H1 (cell line): ENCODE measurements at regions not wholly inside any gene's neighbourhood (a gene's known extent, or its start where the extent isn't known, plus 50 kb on each side); places are given as distances from the start of the nearest gene placed in this dataset.

Experiments
- CTCF ChIA-PET: fragments of 300-600 bp; sonication (Branson Sonifier 250); formaldehyde crosslinking; loops from one replicate; lab custom pipeline; 2021; ENCODE audit not compliant: partially characterized antibody; lab: Charles Lee
- POLR2A ChIA-PET: fragments of 300-600 bp; sonication (Branson Sonifier 250); formaldehyde crosslinking; loops from one replicate; lab custom pipeline; 2021; ENCODE audit warnings: inconsistent platforms; ENCODE audit not compliant: partially characterized antibody; lab: Charles Lee
- DNase-seq, 2 experiments: peaks; one replicate each; pipeline versions ENCODE4 v3.0.0 to v3.0.0-alpha.2; 2010 to 2022; ENCODE audit warnings: low spot score in 2 of 2, low read depth in 1 of 2, mixed read lengths in 1 of 2
- FAIRE-seq: peaks from 2 replicates; lab custom pipeline; 2011; peaks lifted over from hg19 to GRCh38; lab: Jason Lieb, UNC
- H2AFZ ChIP-seq: 2 replicates; pipeline ENCODE4 v1.8.1; 2012; ENCODE audit warnings: low read length, inconsistent platforms
- H2AK5ac ChIP-seq: 2 replicates; pipeline ENCODE4 v1.6.1; 2013; ENCODE audit warnings: low read depth, low read length
- H2BK120ac ChIP-seq: replicated peaks from 2 replicates; pipeline ENCODE3; 2013; ENCODE audit warnings: low read depth, low read length, inconsistent platforms
- H2BK12ac ChIP-seq: 2 replicates; pipeline ENCODE4 v1.6.1; 2013; ENCODE audit warnings: low read depth, low read length
- H2BK15ac ChIP-seq: 2 replicates; pipeline ENCODE4 v1.6.1; 2013; ENCODE audit warnings: low read length
- H2BK20ac ChIP-seq: 2 replicates; pipeline ENCODE4 v1.6.1; 2013; ENCODE audit warnings: low read length
- H2BK5ac ChIP-seq: 2 replicates; pipeline ENCODE4 v1.6.1; 2013; ENCODE audit warnings: low read depth, low read length
- H3K14ac ChIP-seq: 2 replicates; pipeline ENCODE4 v1.6.1; 2013; ENCODE audit warnings: inconsistent platforms; ENCODE audit not compliant: insufficient read length
- H3K18ac ChIP-seq: 2 replicates; pipeline ENCODE4 v1.6.1; 2013; ENCODE audit warnings: low read length; ENCODE audit errors: extremely low read depth
- H3K23ac ChIP-seq: 2 replicates; pipeline ENCODE4 v1.6.1; 2013; ENCODE audit warnings: inconsistent platforms; ENCODE audit not compliant: insufficient read length
- H3K23me2 ChIP-seq: 2 replicates; pipeline ENCODE4 v1.6.1; 2013; ENCODE audit warnings: low read depth, low read length
- H3K27ac ChIP-seq: 2 replicates; pipeline ENCODE4 v1.6.1; 2011; ENCODE audit warnings: low read depth, low read length, inconsistent platforms
- H3K27me3 ChIP-seq, 4 experiments: replicated peaks in 1 of 4; 1 replicate in 1 of 4; 2 replicates in 3 of 4; pipeline versions ENCODE4 v1.6.1 to v1.8.1; 2011 to 2013; ENCODE audit warnings: low read length in 3 of 4, mild to moderate bottlenecking in 3 of 4, inconsistent platforms in 2 of 4, mixed read lengths in 2 of 4, moderate library complexity in 1 of 4; ENCODE audit not compliant: control insufficient read depth in 3 of 4, insufficient read depth in 3 of 4; ENCODE audit errors: extremely low read depth in 1 of 4
- H3K36me3 ChIP-seq, 4 experiments: 2 replicates each; pipeline versions ENCODE4 v1.6.1 to v1.8.1; 2011 to 2013; ENCODE audit warnings: mild to moderate bottlenecking in 4 of 4, low read length in 3 of 4, moderate library complexity in 2 of 4, control low read depth in 1 of 4, inconsistent platforms in 1 of 4; ENCODE audit not compliant: insufficient read depth in 4 of 4, control insufficient read depth in 2 of 4
- H3K4ac ChIP-seq: replicated peaks from 2 replicates; pipeline ENCODE3; 2013; ENCODE audit warnings: low read length, low read depth, mixed read lengths, inconsistent platforms; ENCODE audit not compliant: insufficient read length
- H3K4me1 ChIP-seq, 4 experiments: replicated peaks in 1 of 4; 1 replicate in 1 of 4; 2 replicates in 3 of 4; pipeline versions ENCODE4 v1.6.1 to v1.8.1; 2011 to 2013; ENCODE audit warnings: low read length in 3 of 4, inconsistent platforms in 2 of 4, mixed read lengths in 1 of 4; ENCODE audit not compliant: insufficient read depth in 4 of 4, control insufficient read depth in 3 of 4
- H3K4me2 ChIP-seq, 2 experiments: 2 replicates each; pipeline versions ENCODE4 v1.6.1 to v1.8.1; 2011 to 2013; ENCODE audit warnings: low read depth in 2 of 2, low read length in 2 of 2, control low read depth in 1 of 2, inconsistent platforms in 1 of 2, mild to moderate bottlenecking in 1 of 2; ENCODE audit not compliant: insufficient read depth in 1 of 2
- H3K4me3 ChIP-seq, 4 experiments: fragments of 200-600, 300-600 bp in 1 of 4; sonication (generic), shearing (Covaris generic), sonication (Bioruptor Twin) in 1 of 4; 2 replicates each; pipeline versions ENCODE4 v1.5.1 to v1.8.1; 2011 to 2016; ENCODE audit warnings: low read length in 4 of 4, low read depth in 3 of 4, control low read depth in 2 of 4, inconsistent platforms in 2 of 4, mild to moderate bottlenecking in 2 of 4, mixed read lengths in 1 of 4, moderate library complexity in 1 of 4; ENCODE audit not compliant: insufficient read depth in 2 of 4; ENCODE audit errors: extremely low read depth in 1 of 4
- H3K56ac ChIP-seq: replicated peaks from 2 replicates; pipeline ENCODE3; 2013; ENCODE audit warnings: low read depth, mild to moderate bottlenecking, mixed read lengths, low read length, inconsistent platforms; ENCODE audit not compliant: insufficient read length
- H3K79me1 ChIP-seq: 2 replicates; pipeline ENCODE4 v1.6.1; 2013; ENCODE audit warnings: low read depth, low read length, control low read depth
- H3K79me2 ChIP-seq, 2 experiments: 2 replicates each; pipeline versions ENCODE4 v1.6.1 to v1.8.1; 2012 to 2013; ENCODE audit warnings: low read length in 2 of 2, mild to moderate bottlenecking in 2 of 2, inconsistent platforms in 1 of 2; ENCODE audit not compliant: insufficient read depth in 2 of 2, control insufficient read depth in 1 of 2
- H3K9ac ChIP-seq, 4 experiments: replicated peaks in 1 of 4; 1 replicate in 1 of 4; 2 replicates in 3 of 4; pipeline versions ENCODE4 v1.6.1 to v1.8.1; 2011 to 2013; ENCODE audit warnings: low read depth in 3 of 4, low read length in 3 of 4, control low read depth in 2 of 4, mild to moderate bottlenecking in 2 of 4, moderate library complexity in 2 of 4, inconsistent platforms in 1 of 4; ENCODE audit errors: extremely low read depth in 1 of 4
- H3K9me3 ChIP-seq, 2 experiments: 2 replicates each; pipeline versions ENCODE4 v1.6.1 to v1.8.1; 2012 to 2013; ENCODE audit warnings: mild to moderate bottlenecking in 2 of 2, moderate library complexity in 2 of 2, control low read depth in 1 of 2, inconsistent platforms in 1 of 2, low read depth in 1 of 2, low read length in 1 of 2, mixed read lengths in 1 of 2; ENCODE audit not compliant: insufficient read depth in 2 of 2
- H4K20me1 ChIP-seq, 2 experiments: replicated peaks in 1 of 2; 2 replicates each; pipeline versions ENCODE3 to v1.8.1; 2011 to 2013; ENCODE audit warnings: inconsistent platforms in 2 of 2, low read length in 2 of 2, mild to moderate bottlenecking in 1 of 2; ENCODE audit not compliant: insufficient read depth in 2 of 2, control insufficient read depth in 1 of 2
- H4K5ac ChIP-seq: 2 replicates; pipeline ENCODE4 v1.6.1; 2013; ENCODE audit warnings: low read length, low read depth, mixed read lengths, inconsistent platforms; ENCODE audit not compliant: insufficient read length
- H4K8ac ChIP-seq: 2 replicates; pipeline ENCODE4 v1.8.0; 2013; ENCODE audit warnings: mild to moderate bottlenecking, moderate library complexity, low read length, inconsistent platforms; ENCODE audit not compliant: insufficient read depth; ENCODE audit errors: extremely low read depth
- H4K91ac ChIP-seq: replicated peaks from 2 replicates; pipeline ENCODE3; 2013; ENCODE audit warnings: low read length, mixed read lengths, inconsistent platforms; ENCODE audit not compliant: insufficient read length
- CBX5 ChIP-seq: fragments of 300-800, 300-1000 bp; sonication (generic); IDR thresholded peaks from 2 replicates; pipeline ENCODE4 v1.7.1; 2016; ENCODE audit warnings: antibody characterized with exemption, low read length, low read depth
- EGR1 ChIP-seq: IDR thresholded peaks from 2 replicates; pipeline ENCODE4 v1.6.1; 2011; ENCODE audit warnings: low read depth, low read length, borderline replicate concordance
- FOSL1 ChIP-seq: IDR thresholded peaks from 2 replicates; pipeline ENCODE4 v1.6.1; 2011; ENCODE audit warnings: mild to moderate bottlenecking, low read depth, low read length, moderate library complexity; ENCODE audit not compliant: insufficient read depth
- JUN ChIP-seq: IDR thresholded peaks from 2 replicates; pipeline ENCODE4 v1.6.1; 2011; ENCODE audit warnings: low read depth, mild to moderate bottlenecking, improper control_type of control experiment, low read length
- KDM1A ChIP-seq: fragments of 200-600, 300-600 bp; sonication (generic); IDR thresholded peaks from 2 replicates; pipeline ENCODE4 v1.7.1; 2016; ENCODE audit warnings: mild to moderate bottlenecking, low read length, borderline replicate concordance
- KDM4A ChIP-seq: IDR thresholded peaks from one replicate; pipeline ENCODE4 v1.7.1; 2012; ENCODE audit warnings: low read depth, mild to moderate bottlenecking, moderate library complexity, low read length, inconsistent platforms; ENCODE audit not compliant: severe bottlenecking
- KDM5A ChIP-seq: fragments of 200-600 bp; IDR thresholded peaks from 2 replicates; pipeline ENCODE4 v1.7.1; 2012; ENCODE audit warnings: mild to moderate bottlenecking, low read length, inconsistent platforms, mixed read lengths
- RBBP5 ChIP-seq: IDR thresholded peaks from 2 replicates; pipeline ENCODE4 v1.7.1; 2012; ENCODE audit warnings: low read depth, mild to moderate bottlenecking, inconsistent platforms, low read length, moderate library complexity, borderline replicate concordance
- RNF2 ChIP-seq: fragments of 200-900, 300-1000 bp; sonication (generic); IDR thresholded peaks from 2 replicates; pipeline ENCODE4 v1.7.1; 2016; ENCODE audit warnings: borderline replicate concordance, low read depth, mild to moderate bottlenecking, antibody characterized with exemption, low read length; ENCODE audit not compliant: poor library complexity, severe bottlenecking; ENCODE audit errors: missing control alignments
- SAP30 ChIP-seq: fragments of 300-600 bp; sonication (generic); IDR thresholded peaks from 2 replicates; pipeline ENCODE4 v1.7.1; 2012; ENCODE audit warnings: low read length, moderate library complexity, mild to moderate bottlenecking, inconsistent platforms; ENCODE audit not compliant: insufficient read depth, insufficient replicate concordance
- SIRT6 ChIP-seq: IDR thresholded peaks from one replicate; pipeline ENCODE4 v1.7.1; 2012; ENCODE audit warnings: low read length, inconsistent platforms
- SUZ12 ChIP-seq: fragments of 200-600 bp; sonication (generic); IDR thresholded peaks from 2 replicates; pipeline ENCODE4 v1.6.1; 2012; ENCODE audit warnings: mild to moderate bottlenecking, inconsistent platforms, low read length, moderate library complexity, mixed read lengths
- TCF12 ChIP-seq: IDR thresholded peaks from 2 replicates; pipeline ENCODE4 v1.6.1; 2011; ENCODE audit warnings: low read depth, mild to moderate bottlenecking, low read length
- TF ChIP-seq, protein P1 (sequence below): IDR thresholded peaks from 2 replicates; pipeline ENCODE4 v1.6.1; 2012; ENCODE audit warnings: inconsistent platforms
- TF ChIP-seq, protein P2 (sequence below): IDR thresholded peaks from 2 replicates; pipeline ENCODE4 v1.6.1; 2012; ENCODE audit warnings: inconsistent platforms

DNA sequence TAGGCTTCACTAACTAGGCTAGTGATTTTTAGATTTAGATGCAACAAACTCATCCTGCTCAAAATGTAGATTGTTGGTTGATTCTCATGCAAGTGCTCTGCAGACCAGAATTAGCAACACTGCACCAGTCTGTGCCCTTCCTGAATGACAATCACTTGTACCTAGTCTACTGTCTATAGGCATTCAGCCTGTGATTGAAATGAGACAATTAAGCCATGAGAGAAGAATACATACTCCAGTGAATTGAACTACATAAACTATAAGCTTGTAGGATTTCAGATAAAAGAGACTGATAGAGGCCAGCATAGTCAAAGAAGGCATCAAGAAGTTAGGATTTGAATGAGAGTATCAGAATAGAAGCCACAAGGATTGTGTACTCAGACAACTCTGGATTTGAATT, 138.3 kb upstream of the NRXN1 start:
- H2BK12ac ChIP-seq: no peak overlapping the region
- H3K79me2 ChIP-seq: no peaks in the 10 kb centered on the region
- no peak overlapping the region for H3K4me3 ChIP-seq
- H2AK5ac ChIP-seq: no peak overlapping the region
- no peak overlapping the region for H2BK120ac ChIP-seq
- no peak overlapping the region for H2BK15ac ChIP-seq
- peaks cover 0 to 4% (median 0%) of the 10 kb centered on the region in 4 experiments; a peak in 2 of 7 replicates for H3K4me1 ChIP-seq
- H2BK20ac ChIP-seq: no peak overlapping the region
- no peak overlapping the region for H3K56ac ChIP-seq
- H3K14ac ChIP-seq: no peak overlapping the region
- no peak overlapping the region for H3K18ac ChIP-seq
- H4K8ac ChIP-seq: no peak overlapping the region
- H3K4ac ChIP-seq: no peak overlapping the region
- H3K27ac ChIP-seq: no peak overlapping the region
- H3K9ac ChIP-seq: no peak overlapping the region
- H4K20me1 ChIP-seq: no peaks in the 10 kb centered on the region
- POLR2A ChIA-PET: no interaction called here
- H4K91ac ChIP-seq: no peak overlapping the region
- no peaks in the 10 kb centered on the region for H3K23me2 ChIP-seq
- H4K5ac ChIP-seq: no peak overlapping the region
- no peaks in the 10 kb centered on the region for H3K36me3 ChIP-seq
- H3K79me1 ChIP-seq: no peaks in the 10 kb centered on the region
- H3K9me3 ChIP-seq: no peaks in the 10 kb centered on the region
- H3K23ac ChIP-seq: no peak overlapping the region
- DNase-seq: no peak
- H2AFZ ChIP-seq: no peak overlapping the region
- CTCF ChIA-PET: interaction anchor here (0.8 kb wide), 1 partner anchor 10 kb away, joined by 3 read pairs; no protein-coding TSS in a partner anchor
- FAIRE-seq: no peak
- H2BK5ac ChIP-seq: no peak overlapping the region
- no peak overlapping the region for H3K4me2 ChIP-seq
- H3K27me3 ChIP-seq: no peaks in the 10 kb centered on the region; a peak in 1 of 7 replicates
- TF ChIP-seq SIRT6 (no peak), KDM5A (no peak), FOSL1 (no peak), RNF2 (no peak), KDM1A (no peak), KDM4A (no peak), SAP30 (no peak), TCF12 (no peak), EGR1 (no peak), CBX5 (no peak), RBBP5 (no peak), SUZ12 (no peak), JUN (no peak)
- TF ChIP-seq, protein P1, sequence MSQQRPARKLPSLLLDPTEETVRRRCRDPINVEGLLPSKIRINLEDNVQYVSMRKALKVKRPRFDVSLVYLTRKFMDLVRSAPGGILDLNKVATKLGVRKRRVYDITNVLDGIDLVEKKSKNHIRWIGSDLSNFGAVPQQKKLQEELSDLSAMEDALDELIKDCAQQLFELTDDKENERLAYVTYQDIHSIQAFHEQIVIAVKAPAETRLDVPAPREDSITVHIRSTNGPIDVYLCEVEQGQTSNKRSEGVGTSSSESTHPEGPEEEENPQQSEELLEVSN: no peak
- TF ChIP-seq, protein P2, sequence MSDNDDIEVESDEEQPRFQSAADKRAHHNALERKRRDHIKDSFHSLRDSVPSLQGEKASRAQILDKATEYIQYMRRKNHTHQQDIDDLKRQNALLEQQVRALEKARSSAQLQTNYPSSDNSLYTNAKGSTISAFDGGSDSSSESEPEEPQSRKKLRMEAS: no peak
